ENCODE measurements at regions not wholly inside any gene's neighbourhood (a gene's known extent, or its start where the extent isn't known, plus 50 kb on each side); places are given as distances from the start of the nearest gene placed in this dataset.
"Not testable (repeated sequence)": the region's sequence is repeated elsewhere in the genome, so short reads cannot be mapped to it uniquely, and the experiment has no call there.

DNA sequence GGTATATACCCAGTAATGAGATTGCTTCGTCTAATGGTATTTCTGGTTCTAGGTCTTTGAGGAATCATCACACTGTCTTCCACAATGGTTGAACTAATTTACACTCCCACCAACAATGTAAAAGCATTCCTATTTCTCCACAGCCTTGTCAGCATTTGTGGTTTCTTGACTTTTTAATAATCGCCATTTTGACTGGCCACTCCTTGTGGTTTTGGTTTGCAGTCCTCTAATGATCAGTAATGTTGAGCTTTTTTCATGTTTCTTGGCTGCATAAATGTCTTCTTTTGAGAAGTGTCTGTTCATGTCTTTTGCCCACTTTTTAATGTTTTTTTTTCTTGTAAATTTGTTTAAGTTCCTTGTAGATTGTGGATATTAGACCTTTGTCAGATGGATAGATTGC is 70.9 kb upstream of the SLIT3 start:
- H2BK15ac ChIP-seq (ENCODE audit: low read length); H3K27me3 ChIP-seq (replicated peaks in 1 of 4; ENCODE audit: control insufficient read depth in 3 of 4, extremely low read depth in 1 of 4, insufficient read depth in 3 of 4, low read length in 3 of 4); H3K36me3 ChIP-seq (ENCODE audit: control insufficient read depth in 2 of 4, insufficient read depth in 4 of 4, low read length in 3 of 4); H3K9ac ChIP-seq (replicated peaks in 1 of 4; ENCODE audit: extremely low read depth in 1 of 4, low read depth in 3 of 4, low read length in 3 of 4); H2AFZ ChIP-seq (ENCODE audit: low read length); H3K4me2 ChIP-seq (ENCODE audit: insufficient read depth in 1 of 2, low read depth in 2 of 2, low read length in 2 of 2); H4K20me1 ChIP-seq (replicated peaks in 1 of 2; ENCODE audit: control insufficient read depth in 1 of 2, insufficient read depth in 2 of 2, low read length in 2 of 2); H2BK5ac ChIP-seq (ENCODE audit: low read depth, low read length); H2BK12ac ChIP-seq (ENCODE audit: low read depth, low read length); H3K14ac ChIP-seq (ENCODE audit: insufficient read length); FAIRE-seq; H3K4me1 ChIP-seq (replicated peaks in 1 of 4; ENCODE audit: control insufficient read depth in 3 of 4, insufficient read depth in 4 of 4, low read length in 3 of 4); H2AK5ac ChIP-seq (ENCODE audit: low read depth, low read length); H2BK20ac ChIP-seq (ENCODE audit: low read length); H3K79me2 ChIP-seq (ENCODE audit: control insufficient read depth in 1 of 2, insufficient read depth in 2 of 2, low read length in 2 of 2); H4K91ac ChIP-seq (replicated peaks; ENCODE audit: insufficient read length, low read length); H4K8ac ChIP-seq (ENCODE audit: extremely low read depth, insufficient read depth, low read length); H3K4ac ChIP-seq (replicated peaks; ENCODE audit: insufficient read length, low read depth, low read length); H3K56ac ChIP-seq (replicated peaks; ENCODE audit: insufficient read length, low read depth, low read length); H4K5ac ChIP-seq (ENCODE audit: insufficient read length, low read depth, low read length); DNase-seq (ENCODE audit: low read depth in 1 of 2, low spot score in 2 of 2); H3K27ac ChIP-seq (ENCODE audit: low read depth, low read length); H3K23me2 ChIP-seq (ENCODE audit: low read depth, low read length); H3K18ac ChIP-seq (ENCODE audit: extremely low read depth, low read length); H3K79me1 ChIP-seq (ENCODE audit: low read depth, low read length); H2BK120ac ChIP-seq (replicated peaks; ENCODE audit: low read depth, low read length); CTCF ChIA-PET (ENCODE audit: partially characterized antibody); H3K4me3 ChIP-seq (ENCODE audit: extremely low read depth in 1 of 4, insufficient read depth in 2 of 4, low read depth in 3 of 4, low read length in 4 of 4); H3K9me3 ChIP-seq (ENCODE audit: insufficient read depth in 2 of 2, low read depth in 1 of 2, low read length in 1 of 2); H3K23ac ChIP-seq (ENCODE audit: insufficient read length); POLR2A ChIA-PET (ENCODE audit: partially characterized antibody): not testable (repeated sequence)
- 90% methylated on average over 2 of the region's 2 CpGs; no CpG with 5 or more reads in 1 of the 2 experiments for WGBS, 2 experiments (ENCODE audit: extremely low coverage in 1 of 2, insufficient coverage in 1 of 2, insufficient read length in 1 of 2, insufficient replicate concordance in 2 of 2, low coverage in 1 of 2, low lambda C conversion rate in 2 of 2, missing lambda C conversion rate in 1 of 2)

Measured in H1 (cell line).